ENCODE measurements at regions not wholly inside any gene's neighbourhood (a gene's known extent, or its start where the extent isn't known, plus 50 kb on each side); places are given as distances from the start of the nearest gene placed in this dataset.

DNA sequence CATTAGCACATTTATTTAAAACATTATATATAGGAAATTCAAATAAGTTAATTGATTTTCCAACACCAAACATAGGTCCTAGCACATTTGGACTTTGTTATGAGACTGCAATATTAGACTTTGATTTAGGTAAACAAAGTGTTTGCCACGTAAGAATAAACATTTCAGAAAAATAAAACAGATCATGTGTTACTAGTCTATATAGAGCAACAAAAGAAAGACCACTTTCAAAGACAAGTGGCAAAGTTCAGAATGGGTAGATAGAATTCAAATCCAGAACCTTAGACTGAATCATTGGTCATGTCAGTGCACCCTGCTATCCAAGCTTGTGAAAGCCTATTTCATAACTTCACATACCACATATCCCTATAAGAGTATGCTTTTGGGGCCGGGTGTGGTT, 66.7 kb upstream of the PRR20A start:
- no peaks in the 10 kb centered on the region for H3K27me3 ChIP-seq
- no peak overlapping the region for H3K4me3 ChIP-seq
- intact Hi-C loops (cut with DNase I), result no loop called here
- TF ChIP-seq POLR2A (IDR thresholded peaks at IDR 0.05), result no peak
- no peak for TF ChIP-seq EP300 (IDR thresholded peaks at IDR 0.05)
- no peak for TF ChIP-seq POLR2AphosphoS5 (IDR thresholded peaks at IDR 0.05)
- TF ChIP-seq, protein P1, sequence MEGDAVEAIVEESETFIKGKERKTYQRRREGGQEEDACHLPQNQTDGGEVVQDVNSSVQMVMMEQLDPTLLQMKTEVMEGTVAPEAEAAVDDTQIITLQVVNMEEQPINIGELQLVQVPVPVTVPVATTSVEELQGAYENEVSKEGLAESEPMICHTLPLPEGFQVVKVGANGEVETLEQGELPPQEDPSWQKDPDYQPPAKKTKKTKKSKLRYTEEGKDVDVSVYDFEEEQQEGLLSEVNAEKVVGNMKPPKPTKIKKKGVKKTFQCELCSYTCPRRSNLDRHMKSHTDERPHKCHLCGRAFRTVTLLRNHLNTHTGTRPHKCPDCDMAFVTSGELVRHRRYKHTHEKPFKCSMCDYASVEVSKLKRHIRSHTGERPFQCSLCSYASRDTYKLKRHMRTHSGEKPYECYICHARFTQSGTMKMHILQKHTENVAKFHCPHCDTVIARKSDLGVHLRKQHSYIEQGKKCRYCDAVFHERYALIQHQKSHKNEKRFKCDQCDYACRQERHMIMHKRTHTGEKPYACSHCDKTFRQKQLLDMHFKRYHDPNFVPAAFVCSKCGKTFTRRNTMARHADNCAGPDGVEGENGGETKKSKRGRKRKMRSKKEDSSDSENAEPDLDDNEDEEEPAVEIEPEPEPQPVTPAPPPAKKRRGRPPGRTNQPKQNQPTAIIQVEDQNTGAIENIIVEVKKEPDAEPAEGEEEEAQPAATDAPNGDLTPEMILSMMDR (IDR thresholded peaks at IDR 0.05), result no peak
- no peak overlapping the region for H3K27ac ChIP-seq
- no peaks in the 10 kb centered on the region for H3K4me1 ChIP-seq
- H3K9me3 ChIP-seq, result no peaks in the 10 kb centered on the region
- 57 to 75% methylated on average over 2 of the region's 2 CpGs for WGBS, 2 donors
- H3K36me3 ChIP-seq, result no peaks in the 10 kb centered on the region
- no peak for DNase-seq

DNA sequence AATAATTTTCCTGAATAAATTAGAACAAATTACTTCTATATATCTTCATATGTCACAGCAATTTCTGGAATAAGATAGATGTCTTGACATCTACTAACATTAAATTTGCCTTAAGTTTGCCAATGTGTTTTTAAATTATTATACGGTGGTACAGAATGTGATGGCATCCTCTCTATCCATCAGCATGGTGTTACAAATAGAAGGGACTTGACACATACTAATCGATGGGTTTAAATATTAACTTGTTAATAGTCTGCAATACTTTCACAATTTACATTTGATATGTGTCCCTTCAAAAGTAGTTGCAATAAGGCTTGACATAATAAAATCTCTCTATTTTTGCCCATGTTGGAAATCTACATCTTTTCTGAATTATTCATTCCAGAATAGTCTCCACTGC, 65.1 kb upstream of the PRR20A start:
- TF ChIP-seq EP300 (IDR thresholded peaks at IDR 0.05), result no peak
- no peak for TF ChIP-seq POLR2A (IDR thresholded peaks at IDR 0.05)
- TF ChIP-seq, protein P1 (IDR thresholded peaks at IDR 0.05), result no peak
- TF ChIP-seq POLR2AphosphoS5 (IDR thresholded peaks at IDR 0.05), result no peak
- 90 to 95% methylated on average over 2 of the region's 2 CpGs for WGBS, 2 donors
- no peak for DNase-seq
- Histone ChIP-seq H3K4me3 (no peak overlapping the region), H3K9me3 (no peaks in the 10 kb centered on the region), H3K27ac (no peak overlapping the region), H3K27me3 (no peaks in the 10 kb centered on the region), H3K4me1 (no peaks in the 10 kb centered on the region), H3K36me3 (no peaks in the 10 kb centered on the region)
- intact Hi-C loops (cut with DNase I), result no loop called here

DNA sequence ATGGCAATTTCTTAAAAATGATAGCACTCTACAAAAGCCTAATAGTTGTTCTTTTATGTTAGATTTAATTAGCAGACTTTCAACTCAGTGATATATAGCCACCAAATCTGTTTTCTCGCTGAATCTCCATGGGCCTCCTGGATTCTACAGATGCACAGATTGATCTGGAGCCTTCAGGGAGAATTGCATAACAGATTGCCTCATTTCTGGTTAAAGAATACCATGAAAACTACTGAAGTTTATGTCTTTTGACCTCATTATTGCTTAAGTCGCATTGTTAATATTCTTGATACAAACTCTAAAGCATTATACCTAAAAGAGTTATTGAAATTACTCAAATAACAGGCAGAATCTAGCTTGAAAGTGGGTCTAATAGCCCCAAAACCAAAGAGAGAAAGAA, 53.7 kb upstream of the PRR20A start:
- H3K36me3 ChIP-seq, result no peaks in the 10 kb centered on the region
- no peaks in the 10 kb centered on the region for H3K27me3 ChIP-seq
- no peak for DNase-seq
- WGBS, 2 donors, result 84 to 87% methylated on average over 2 of the region's 2 CpGs
- no peak overlapping the region for H3K4me3 ChIP-seq
- H3K9me3 ChIP-seq, result no peaks in the 10 kb centered on the region
- no peak overlapping the region for H3K27ac ChIP-seq
- TF ChIP-seq POLR2AphosphoS5 (IDR thresholded peaks at IDR 0.05) (no peak), EP300 (IDR thresholded peaks at IDR 0.05) (no peak), POLR2A (IDR thresholded peaks at IDR 0.05) (no peak)
- TF ChIP-seq, protein P1 (IDR thresholded peaks at IDR 0.05), result no peak
- intact Hi-C loops (cut with DNase I), result no loop called here
- H3K4me1 ChIP-seq, result no peaks in the 10 kb centered on the region

Small RNA genes in the stretch of these regions (small RNA-seq; reads per million reads assigned to genes)
- gene MIR5007, result 0 reads per million in 3 donors
- gene RF02271, result 0 reads per million in 3 donors

Measured in sigmoid colon (tissue), 6 donors.